ENCODE measurements at regions not wholly inside any gene's neighbourhood (a gene's known extent, or its start where the extent isn't known, plus 50 kb on each side); places are given as distances from the start of the nearest gene placed in this dataset.

DNA sequence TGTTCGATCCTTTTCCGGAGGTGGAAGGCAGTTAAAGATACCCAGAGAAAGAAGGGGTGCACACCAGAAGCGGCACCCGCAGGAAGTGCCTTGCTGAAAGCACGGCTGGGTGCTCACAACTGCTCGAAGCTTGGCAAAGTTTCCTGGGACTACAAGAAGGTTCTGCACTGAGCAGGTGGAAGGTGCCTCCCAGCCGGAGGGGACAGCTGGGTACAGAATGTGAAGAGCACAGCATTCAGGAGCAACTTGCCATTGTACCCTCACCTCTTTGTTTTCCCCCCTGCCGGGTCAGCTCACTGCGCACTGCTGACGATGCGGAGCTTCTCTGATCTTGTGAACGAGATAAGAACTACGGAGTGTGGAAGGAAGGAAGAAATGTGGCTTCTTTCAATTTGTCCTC lies 289.2 kb downstream of the FBXW7 start:
- no peaks in the 10 kb centered on the region for H4K20me1 ChIP-seq (ENCODE audit: insufficient read depth, low read length)
- H3K4me1 ChIP-seq (ENCODE audit: low read length), result no peaks in the 10 kb centered on the region
- no peaks in the 10 kb centered on the region for H3K9me3 ChIP-seq (replicated peaks; ENCODE audit: insufficient read depth, low read length)
- no peaks in the 10 kb centered on the region for H3K27me3 ChIP-seq (replicated peaks; ENCODE audit: insufficient read depth, low read length)
- no peak overlapping the region for H3K4me2 ChIP-seq (ENCODE audit: low read depth, low read length)
- H3K27ac ChIP-seq (ENCODE audit: low read length), result no peak overlapping the region
- no peaks in the 10 kb centered on the region for H3K36me3 ChIP-seq (replicated peaks; ENCODE audit: insufficient read depth, low read length)
- H3K4me3 ChIP-seq (ENCODE audit: low read length), result no peak overlapping the region
- no peak for DNase-seq
- no peaks in the 10 kb centered on the region for H3F3A ChIP-seq (ENCODE audit: insufficient read depth, low read length)
- no peak for TF ChIP-seq EZH2 (optimal IDR thresholded peaks at IDR 0.05; ENCODE audit: low read depth, low read length)
- TF ChIP-seq, protein P1, sequence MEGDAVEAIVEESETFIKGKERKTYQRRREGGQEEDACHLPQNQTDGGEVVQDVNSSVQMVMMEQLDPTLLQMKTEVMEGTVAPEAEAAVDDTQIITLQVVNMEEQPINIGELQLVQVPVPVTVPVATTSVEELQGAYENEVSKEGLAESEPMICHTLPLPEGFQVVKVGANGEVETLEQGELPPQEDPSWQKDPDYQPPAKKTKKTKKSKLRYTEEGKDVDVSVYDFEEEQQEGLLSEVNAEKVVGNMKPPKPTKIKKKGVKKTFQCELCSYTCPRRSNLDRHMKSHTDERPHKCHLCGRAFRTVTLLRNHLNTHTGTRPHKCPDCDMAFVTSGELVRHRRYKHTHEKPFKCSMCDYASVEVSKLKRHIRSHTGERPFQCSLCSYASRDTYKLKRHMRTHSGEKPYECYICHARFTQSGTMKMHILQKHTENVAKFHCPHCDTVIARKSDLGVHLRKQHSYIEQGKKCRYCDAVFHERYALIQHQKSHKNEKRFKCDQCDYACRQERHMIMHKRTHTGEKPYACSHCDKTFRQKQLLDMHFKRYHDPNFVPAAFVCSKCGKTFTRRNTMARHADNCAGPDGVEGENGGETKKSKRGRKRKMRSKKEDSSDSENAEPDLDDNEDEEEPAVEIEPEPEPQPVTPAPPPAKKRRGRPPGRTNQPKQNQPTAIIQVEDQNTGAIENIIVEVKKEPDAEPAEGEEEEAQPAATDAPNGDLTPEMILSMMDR (IDR thresholded peaks at IDR 0.05; ENCODE audit: low read length), result no peak
- no peak for TF ChIP-seq EZH2phosphoT487 (IDR thresholded peaks at IDR 0.05; ENCODE audit: low read length)
- H3K79me2 ChIP-seq (ENCODE audit: low read length), result no peaks in the 10 kb centered on the region
- no peaks in the 10 kb centered on the region for H3K9me2 ChIP-seq (replicated peaks; ENCODE audit: insufficient read depth, low read length)
- no peak overlapping the region for H3K9ac ChIP-seq (ENCODE audit: low read length)
- H2AFZ ChIP-seq (ENCODE audit: low read length), result no peak overlapping the region

DNA sequence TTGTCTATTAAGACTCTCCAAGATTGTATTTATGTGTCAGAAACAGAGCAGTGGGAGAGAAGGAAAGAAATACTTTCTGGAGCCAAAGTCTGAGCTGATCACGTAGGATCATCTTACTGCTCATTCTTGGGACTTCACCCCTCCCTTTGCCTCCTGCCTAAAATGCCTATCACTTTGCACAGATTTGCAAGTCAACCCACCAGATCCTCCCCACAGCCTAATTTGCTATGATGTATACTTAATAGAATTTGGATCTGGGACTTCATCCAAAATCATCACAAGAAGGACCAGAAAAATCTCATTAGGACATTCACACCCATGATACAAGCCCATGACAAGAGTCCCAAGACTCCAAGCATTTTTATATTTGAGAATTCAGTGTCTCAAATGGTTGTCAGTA lies 290.2 kb downstream of the FBXW7 start:
- no peak overlapping the region for H3K27ac ChIP-seq (ENCODE audit: low read length)
- no peaks in the 10 kb centered on the region for H3F3A ChIP-seq (ENCODE audit: insufficient read depth, low read length)
- no peaks in the 10 kb centered on the region for H3K79me2 ChIP-seq (ENCODE audit: low read length)
- H3K9me3 ChIP-seq (replicated peaks; ENCODE audit: insufficient read depth, low read length), result no peaks in the 10 kb centered on the region
- H3K27me3 ChIP-seq (replicated peaks; ENCODE audit: insufficient read depth, low read length), result no peaks in the 10 kb centered on the region
- H4K20me1 ChIP-seq (ENCODE audit: insufficient read depth, low read length), result no peaks in the 10 kb centered on the region
- no peak overlapping the region for H3K4me2 ChIP-seq (ENCODE audit: low read depth, low read length)
- no peak for DNase-seq
- no peak overlapping the region for H3K9ac ChIP-seq (ENCODE audit: low read length)
- no peaks in the 10 kb centered on the region for H3K9me2 ChIP-seq (replicated peaks; ENCODE audit: insufficient read depth, low read length)
- no peak overlapping the region for H3K4me3 ChIP-seq (ENCODE audit: low read length)
- no peak overlapping the region for H2AFZ ChIP-seq (ENCODE audit: low read length)
- no peaks in the 10 kb centered on the region for H3K4me1 ChIP-seq (ENCODE audit: low read length)
- TF ChIP-seq, protein P1 (IDR thresholded peaks at IDR 0.05; ENCODE audit: low read length), result no peak
- TF ChIP-seq EZH2phosphoT487 (IDR thresholded peaks at IDR 0.05; ENCODE audit: low read length) (no peak), EZH2 (optimal IDR thresholded peaks at IDR 0.05; ENCODE audit: low read depth, low read length) (no peak)
- H3K36me3 ChIP-seq (replicated peaks; ENCODE audit: insufficient read depth, low read length), result no peaks in the 10 kb centered on the region

DNA sequence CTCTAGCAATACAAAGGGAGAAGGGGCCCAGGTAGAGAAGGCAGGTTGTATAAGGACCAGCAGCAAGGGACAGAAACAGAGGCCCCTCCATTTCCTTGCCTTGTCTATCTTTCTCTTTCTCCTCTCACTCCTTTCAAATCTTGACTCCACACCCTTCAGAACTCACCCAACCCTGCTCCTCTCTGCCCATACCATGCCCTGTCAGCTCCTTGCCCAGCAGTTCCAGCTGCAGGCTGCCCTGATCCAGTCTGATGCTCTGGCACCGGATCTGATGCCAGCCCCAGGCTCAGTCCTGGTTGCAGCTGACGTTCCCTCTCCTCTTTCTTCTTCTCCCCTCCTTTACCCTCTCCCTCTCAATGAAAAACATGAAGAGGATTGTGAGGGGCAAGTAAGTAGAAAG lies 291.2 kb downstream of the FBXW7 start:
- H3K4me3 ChIP-seq (ENCODE audit: low read length), result no peak overlapping the region
- no peaks in the 10 kb centered on the region for H4K20me1 ChIP-seq (ENCODE audit: insufficient read depth, low read length)
- H3K79me2 ChIP-seq (ENCODE audit: low read length), result no peaks in the 10 kb centered on the region
- no peaks in the 10 kb centered on the region for H3F3A ChIP-seq (ENCODE audit: insufficient read depth, low read length)
- H3K4me2 ChIP-seq (ENCODE audit: low read depth, low read length), result no peak overlapping the region
- no peak overlapping the region for H3K9ac ChIP-seq (ENCODE audit: low read length)
- H2AFZ ChIP-seq (ENCODE audit: low read length), result no peak overlapping the region
- H3K27me3 ChIP-seq (replicated peaks; ENCODE audit: insufficient read depth, low read length), result no peaks in the 10 kb centered on the region
- no peaks in the 10 kb centered on the region for H3K9me3 ChIP-seq (replicated peaks; ENCODE audit: insufficient read depth, low read length)
- no peaks in the 10 kb centered on the region for H3K36me3 ChIP-seq (replicated peaks; ENCODE audit: insufficient read depth, low read length)
- no peaks in the 10 kb centered on the region for H3K9me2 ChIP-seq (replicated peaks; ENCODE audit: insufficient read depth, low read length)
- no peak overlapping the region for H3K27ac ChIP-seq (ENCODE audit: low read length)
- TF ChIP-seq EZH2 (optimal IDR thresholded peaks at IDR 0.05; ENCODE audit: low read depth, low read length), result no peak
- TF ChIP-seq, protein P1 (IDR thresholded peaks at IDR 0.05; ENCODE audit: low read length), result no peak
- TF ChIP-seq EZH2phosphoT487 (IDR thresholded peaks at IDR 0.05; ENCODE audit: low read length), result no peak
- H3K4me1 ChIP-seq (ENCODE audit: low read length), result no peaks in the 10 kb centered on the region
- no peak for DNase-seq
